ENCODE measurements at regions not wholly inside any gene's neighbourhood (a gene's known extent, or its start where the extent isn't known, plus 50 kb on each side); places are given as distances from the start of the nearest gene placed in this dataset.

DNA sequence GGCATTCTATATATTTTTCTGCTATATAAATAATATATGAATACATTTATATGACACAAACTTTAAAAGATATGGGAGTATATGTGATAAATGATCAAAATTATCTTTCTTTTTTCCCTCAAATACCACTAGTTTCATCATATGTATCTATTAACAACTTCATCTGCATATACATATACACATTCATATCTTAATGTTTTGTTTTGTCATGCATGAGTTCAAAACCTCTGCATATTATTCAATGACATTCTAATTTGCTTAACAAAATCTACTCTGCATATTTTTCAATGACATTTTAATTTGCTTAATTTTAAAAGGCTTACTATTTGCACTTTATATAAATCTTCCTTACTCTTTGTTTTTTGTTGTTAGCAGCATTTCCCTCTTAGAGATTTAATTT, 276.2 kb downstream of the PIK3C3 start:
- Histone ChIP-seq H2BK120ac (ENCODE audit: low read depth, low read length) (no peak overlapping the region), H2AFZ (ENCODE audit: low read depth, low read length) (no peak overlapping the region), H3K4me1 (ENCODE audit: control insufficient read depth, insufficient read depth, low read depth, low read length) (no peaks in the 10 kb centered on the region), H3K14ac (ENCODE audit: low read length in 2 of 2) (no peak overlapping the region), H3K79me1 (replicated peaks; ENCODE audit: low read length, poor library complexity, severe bottlenecking) (no peaks in the 10 kb centered on the region), H3K27ac (ENCODE audit: low read length, poor library complexity, severe bottlenecking) (no peak overlapping the region), H4K8ac (ENCODE audit: low read length) (no peak overlapping the region), H2BK12ac (ENCODE audit: low read length in 2 of 2) (no peak overlapping the region), H3K18ac (ENCODE audit: low read depth in 1 of 2, low read length in 2 of 2) (no peak overlapping the region), H3K4ac (ENCODE audit: low read depth in 1 of 2, low read length in 2 of 2) (no peak overlapping the region), H3K9me3 (ENCODE audit: control insufficient read depth, low read length) (no peaks in the 10 kb centered on the region), H3K27me3 (ENCODE audit: control insufficient read depth in 1 of 2, insufficient read depth in 1 of 2, low read length in 2 of 2) (no peaks in the 10 kb centered on the region), H4K91ac (ENCODE audit: low read length) (no peak overlapping the region), H3K9ac (ENCODE audit: low read length) (no peak overlapping the region), H3K4me3 (ENCODE audit: insufficient read depth in 1 of 2, low read depth in 1 of 2, low read length in 2 of 2) (no peak overlapping the region), H2BK5ac (ENCODE audit: low read depth, low read length, poor library complexity, severe bottlenecking) (no peak overlapping the region), H3K4me2 (ENCODE audit: low read length, poor library complexity, severe bottlenecking) (no peak overlapping the region), H3K36me3 (ENCODE audit: control insufficient read depth in 1 of 2, insufficient read depth in 2 of 2, low read depth in 1 of 2, low read length in 2 of 2) (no peaks in the 10 kb centered on the region), H2BK15ac (ENCODE audit: low read depth, poor library complexity, severe bottlenecking) (no peak overlapping the region), H2AK5ac (ENCODE audit: low read length, severe bottlenecking) (no peak overlapping the region), H3K23ac (ENCODE audit: low read length in 2 of 2) (no peak overlapping the region)
- DNase-seq = no peak

- H3K4me2 ChIP-seq (ENCODE audit: low read length, poor library complexity, severe bottlenecking) = no peak overlapping the region
- no peak overlapping the region for H3K4ac ChIP-seq (ENCODE audit: low read depth in 1 of 2, low read length in 2 of 2)
- no peak overlapping the region for H3K9ac ChIP-seq (ENCODE audit: low read length)
- no peak overlapping the region for H2BK5ac ChIP-seq (ENCODE audit: low read depth, low read length, poor library complexity, severe bottlenecking)
- no peaks in the 10 kb centered on the region for H3K27me3 ChIP-seq (ENCODE audit: control insufficient read depth in 1 of 2, insufficient read depth in 1 of 2, low read length in 2 of 2)
- WGBS = 50% methylated on average over 1 of the region's 2 CpGs
- no peak overlapping the region for H2AK5ac ChIP-seq (ENCODE audit: low read length, severe bottlenecking)
- H3K36me3 ChIP-seq (ENCODE audit: control insufficient read depth in 1 of 2, insufficient read depth in 2 of 2, low read depth in 1 of 2, low read length in 2 of 2) = no peaks in the 10 kb centered on the region
- no peak overlapping the region for H4K8ac ChIP-seq (ENCODE audit: low read length)
- no peak overlapping the region for H2BK12ac ChIP-seq (ENCODE audit: low read length in 2 of 2)
- H3K79me1 ChIP-seq (replicated peaks; ENCODE audit: low read length, poor library complexity, severe bottlenecking) = no peaks in the 10 kb centered on the region
- no peak overlapping the region for H3K4me3 ChIP-seq (ENCODE audit: insufficient read depth in 1 of 2, low read depth in 1 of 2, low read length in 2 of 2)
- no peak overlapping the region for H4K91ac ChIP-seq (ENCODE audit: low read length)
- H3K18ac ChIP-seq (ENCODE audit: low read depth in 1 of 2, low read length in 2 of 2) = no peak overlapping the region
- H3K14ac ChIP-seq (ENCODE audit: low read length in 2 of 2) = no peak overlapping the region
- H3K4me1 ChIP-seq (ENCODE audit: control insufficient read depth, insufficient read depth, low read depth, low read length) = no peaks in the 10 kb centered on the region
- no peak for DNase-seq
- no peaks in the 10 kb centered on the region for H3K9me3 ChIP-seq (ENCODE audit: control insufficient read depth, low read length)
- H2BK120ac ChIP-seq (ENCODE audit: low read depth, low read length) = no peak overlapping the region
- H3K27ac ChIP-seq (ENCODE audit: low read length, poor library complexity, severe bottlenecking) = no peak overlapping the region
- H3K23ac ChIP-seq (ENCODE audit: low read length in 2 of 2) = no peak overlapping the region
- no peak overlapping the region for H2BK15ac ChIP-seq (ENCODE audit: low read depth, poor library complexity, severe bottlenecking)
- no peak overlapping the region for H2AFZ ChIP-seq (ENCODE audit: low read depth, low read length)
Observed at GRCh38 chr18:42231796-42232195, 276.8 kb downstream of the PIK3C3 start.

DNA sequence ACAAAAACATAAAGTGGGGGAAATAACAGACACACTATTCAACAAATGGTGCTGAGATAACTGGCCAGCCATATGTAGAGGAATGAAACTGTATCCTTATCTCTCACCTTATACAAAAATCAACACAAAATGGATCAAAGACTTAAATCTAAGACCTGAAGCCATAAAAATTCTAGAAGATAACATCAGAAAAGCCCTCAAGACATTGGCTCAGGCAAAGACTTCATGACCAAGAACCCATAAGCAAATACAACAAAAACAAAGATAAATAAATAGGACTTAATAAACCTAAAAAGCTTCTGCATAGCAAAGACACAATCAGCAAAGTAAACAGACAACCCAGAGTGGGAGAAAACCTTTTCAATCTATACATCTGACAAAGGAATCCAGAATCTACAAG, 278.9 kb downstream of the PIK3C3 start:
- Histone ChIP-seq H2BK15ac (ENCODE audit: low read depth, poor library complexity, severe bottlenecking) (no peak overlapping the region), H2AK5ac (ENCODE audit: low read length, severe bottlenecking) (no peak overlapping the region), H4K91ac (ENCODE audit: low read length) (no peak overlapping the region), H3K14ac (ENCODE audit: low read length in 2 of 2) (no peak overlapping the region), H2AFZ (ENCODE audit: low read depth, low read length) (no peak overlapping the region), H3K9ac (ENCODE audit: low read length) (no peak overlapping the region), H3K4me2 (ENCODE audit: low read length, poor library complexity, severe bottlenecking) (no peak overlapping the region), H4K8ac (ENCODE audit: low read length) (no peak overlapping the region), H3K27ac (ENCODE audit: low read length, poor library complexity, severe bottlenecking) (no peak overlapping the region), H3K23ac (ENCODE audit: low read length in 2 of 2) (no peak overlapping the region), H3K4me1 (ENCODE audit: control insufficient read depth, insufficient read depth, low read depth, low read length) (no peaks in the 10 kb centered on the region), H3K27me3 (ENCODE audit: control insufficient read depth in 1 of 2, insufficient read depth in 1 of 2, low read length in 2 of 2) (no peaks in the 10 kb centered on the region), H3K4me3 (ENCODE audit: insufficient read depth in 1 of 2, low read depth in 1 of 2, low read length in 2 of 2) (no peak overlapping the region), H3K79me1 (replicated peaks; ENCODE audit: low read length, poor library complexity, severe bottlenecking) (no peaks in the 10 kb centered on the region), H3K18ac (ENCODE audit: low read depth in 1 of 2, low read length in 2 of 2) (no peak overlapping the region), H3K4ac (ENCODE audit: low read depth in 1 of 2, low read length in 2 of 2) (no peak overlapping the region), H2BK120ac (ENCODE audit: low read depth, low read length) (no peak overlapping the region), H2BK5ac (ENCODE audit: low read depth, low read length, poor library complexity, severe bottlenecking) (no peak overlapping the region), H3K9me3 (ENCODE audit: control insufficient read depth, low read length) (no peaks in the 10 kb centered on the region), H2BK12ac (ENCODE audit: low read length in 2 of 2) (no peak overlapping the region), H3K36me3 (ENCODE audit: control insufficient read depth in 1 of 2, insufficient read depth in 2 of 2, low read depth in 1 of 2, low read length in 2 of 2) (no peaks in the 10 kb centered on the region)
- no peak for DNase-seq

GRCh38 chr18:42242758-42243157, 287.7 kb downstream of the PIK3C3 start:
- H3K14ac ChIP-seq (ENCODE audit: low read length in 2 of 2) = no peak overlapping the region
- no peak overlapping the region for H3K4me3 ChIP-seq (ENCODE audit: insufficient read depth in 1 of 2, low read depth in 1 of 2, low read length in 2 of 2)
- no peaks in the 10 kb centered on the region for H3K79me1 ChIP-seq (replicated peaks; ENCODE audit: low read length, poor library complexity, severe bottlenecking)
- H2BK15ac ChIP-seq (ENCODE audit: low read depth, poor library complexity, severe bottlenecking) = no peak overlapping the region
- no peak overlapping the region for H3K4ac ChIP-seq (ENCODE audit: low read depth in 1 of 2, low read length in 2 of 2)
- no peak overlapping the region for H3K27ac ChIP-seq (ENCODE audit: low read length, poor library complexity, severe bottlenecking)
- H3K18ac ChIP-seq (ENCODE audit: low read depth in 1 of 2, low read length in 2 of 2) = no peak overlapping the region
- H2AK5ac ChIP-seq (ENCODE audit: low read length, severe bottlenecking) = no peak overlapping the region
- DNase-seq = no peak
- H3K4me1 ChIP-seq (ENCODE audit: control insufficient read depth, insufficient read depth, low read depth, low read length) = no peaks in the 10 kb centered on the region
- no peak overlapping the region for H2BK5ac ChIP-seq (ENCODE audit: low read depth, low read length, poor library complexity, severe bottlenecking)
- H3K9ac ChIP-seq (ENCODE audit: low read length) = no peak overlapping the region
- no peak overlapping the region for H3K4me2 ChIP-seq (ENCODE audit: low read length, poor library complexity, severe bottlenecking)
- H3K27me3 ChIP-seq (ENCODE audit: control insufficient read depth in 1 of 2, insufficient read depth in 1 of 2, low read length in 2 of 2) = no peaks in the 10 kb centered on the region
- H2AFZ ChIP-seq (ENCODE audit: low read depth, low read length) = no peak overlapping the region
- H3K23ac ChIP-seq (ENCODE audit: low read length in 2 of 2) = no peak overlapping the region
- no peak overlapping the region for H4K91ac ChIP-seq (ENCODE audit: low read length)
- no peak overlapping the region for H2BK120ac ChIP-seq (ENCODE audit: low read depth, low read length)
- H3K9me3 ChIP-seq (ENCODE audit: control insufficient read depth, low read length) = no peaks in the 10 kb centered on the region
- no peak overlapping the region for H2BK12ac ChIP-seq (ENCODE audit: low read length in 2 of 2)
- no peaks in the 10 kb centered on the region for H3K36me3 ChIP-seq (ENCODE audit: control insufficient read depth in 1 of 2, insufficient read depth in 2 of 2, low read depth in 1 of 2, low read length in 2 of 2)
- 85% methylated on average over 4 of the region's 5 CpGs for WGBS
- no peak overlapping the region for H4K8ac ChIP-seq (ENCODE audit: low read length)

Data from mesenchymal stem cell (in vitro differentiated cells and primary cell).